PFSK-1 (cell line): ENCODE measurements at regions not wholly inside any gene's neighbourhood (a gene's known extent, or its start where the extent isn't known, plus 50 kb on each side); places are given as distances from the start of the nearest gene placed in this dataset.

Experiments
- FOXP2 ChIP-seq: optimal IDR thresholded peaks from 2 replicates; pipeline ENCODE3; 2011; ENCODE audit warnings: borderline replicate concordance, control low read depth, inconsistent platforms; ENCODE audit not compliant: insufficient read depth; ENCODE audit errors: extremely low read length, extremely low read depth
- POLR2AphosphoS5 ChIP-seq: IDR thresholded peaks from 2 replicates; pipeline ENCODE4 v1.6.1; 2012; ENCODE audit warnings: low read depth, mild to moderate bottlenecking, control low read depth, low read length, moderate library complexity
- REST ChIP-seq, 2 experiments: IDR thresholded peaks; 2 replicates each; pipeline versions ENCODE4 v1.6.1 to v1.8.0; 2011 to 2012; ENCODE audit warnings: low read depth in 2 of 2, low read length in 2 of 2, control low read depth in 1 of 2, inconsistent platforms in 1 of 2, mild to moderate bottlenecking in 1 of 2, moderate library complexity in 1 of 2; ENCODE audit not compliant: insufficient read depth in 1 of 2
- SIN3A ChIP-seq: IDR thresholded peaks from 2 replicates; pipeline ENCODE4 v1.6.1; 2012; ENCODE audit warnings: mild to moderate bottlenecking, low read length, moderate library complexity, borderline replicate concordance; ENCODE audit not compliant: insufficient read depth
- TAF1 ChIP-seq: IDR thresholded peaks from 2 replicates; pipeline ENCODE4 v1.6.1; 2012; ENCODE audit warnings: low read length, control low read depth, borderline replicate concordance; ENCODE audit not compliant: insufficient read depth

DNA sequence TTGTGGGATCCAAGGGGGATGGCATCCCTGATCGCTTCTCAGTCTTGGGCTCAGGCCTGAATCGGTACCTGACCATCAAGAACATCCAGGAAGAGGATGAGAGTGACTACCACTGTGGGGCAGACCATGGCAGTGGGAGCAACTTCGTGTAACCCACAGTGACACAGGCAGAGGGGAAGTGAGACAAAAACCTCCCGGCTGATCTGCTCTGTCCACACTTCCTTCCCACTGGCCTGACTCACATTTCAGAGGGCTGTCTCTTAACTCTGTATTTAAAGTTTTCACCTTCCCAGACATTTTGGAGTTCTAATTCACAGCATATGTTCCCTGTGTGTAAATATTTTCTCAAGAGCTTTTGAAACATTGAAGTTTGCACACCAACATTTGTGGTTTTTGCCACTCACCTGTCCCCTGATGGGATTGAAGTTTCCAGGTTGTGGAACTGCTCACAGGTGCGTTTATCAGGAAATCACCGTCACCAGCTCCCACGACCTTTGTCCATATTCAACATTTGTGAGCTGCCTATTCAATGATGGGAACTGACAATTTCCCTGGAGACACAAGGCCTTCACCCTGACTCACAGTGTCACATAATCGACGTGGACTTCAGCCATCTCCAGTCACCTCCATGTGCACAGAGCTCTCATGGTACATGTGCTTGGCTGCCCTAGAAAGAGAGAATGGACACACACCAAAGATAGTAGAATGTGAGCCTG, 99.2 kb downstream of the VPREB1 start:
- TF ChIP-seq TAF1: no peak
- no peak for TF ChIP-seq FOXP2
- TF ChIP-seq REST (IDR thresholded peaks at IDR 0.05; ENCODE audit: insufficient read depth in 1 of 2, low read depth in 2 of 2, low read length in 2 of 2): no peak
- no peak for TF ChIP-seq SIN3A
- no peak for TF ChIP-seq POLR2AphosphoS5

DNA sequence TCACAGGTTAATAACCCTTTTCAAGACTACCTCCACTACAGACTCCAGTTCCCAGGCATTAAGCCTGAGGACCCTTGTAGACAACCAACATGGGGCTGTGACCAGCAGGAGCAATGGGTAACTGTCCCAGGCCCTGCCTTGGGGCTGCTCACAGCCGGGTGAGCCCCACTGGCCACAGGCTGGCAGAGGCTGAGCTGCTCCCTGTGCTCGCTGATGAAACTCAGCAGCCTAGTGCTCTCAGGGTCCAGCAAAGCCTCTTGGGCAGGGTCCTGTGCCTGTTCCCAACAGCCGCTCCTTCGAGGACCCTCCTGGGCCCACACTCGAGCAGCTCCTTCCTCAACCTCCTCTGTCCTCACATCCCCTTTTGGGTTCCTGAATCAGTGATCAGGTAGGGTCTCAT, 99.8 kb downstream of the VPREB1 start:
- TF ChIP-seq FOXP2 (no peak), TAF1 (no peak), POLR2AphosphoS5 (no peak), REST (IDR thresholded peaks at IDR 0.05; ENCODE audit: insufficient read depth in 1 of 2, low read depth in 2 of 2, low read length in 2 of 2) (no peak), SIN3A (no peak)

- TF ChIP-seq REST (IDR thresholded peaks at IDR 0.05; ENCODE audit: insufficient read depth in 1 of 2, low read depth in 2 of 2, low read length in 2 of 2) (no peak), FOXP2 (no peak), POLR2AphosphoS5 (no peak), SIN3A (no peak)
Measured at GRCh38 chr22:22345781-22346180, 101.2 kb downstream of the VPREB1 start.

- TF ChIP-seq REST (IDR thresholded peaks at IDR 0.05; ENCODE audit: insufficient read depth in 1 of 2, low read depth in 2 of 2, low read length in 2 of 2) (no peak), TAF1 (no peak), SIN3A (no peak), FOXP2 (no peak), POLR2AphosphoS5 (no peak)
Measured at GRCh38 chr22:22346401-22347107, 102.0 kb downstream of the VPREB1 start.
